ENCODE measurements at regions not wholly inside any gene's neighbourhood (a gene's known extent, or its start where the extent isn't known, plus 50 kb on each side); places are given as distances from the start of the nearest gene placed in this dataset.
A peak's percentile ranks its signal among the peaks of the same experiment; 100 is the strongest.

- Histone ChIP-seq H3K27ac (ENCODE audit: extremely low read depth, low read depth, low read length) (no peak overlapping the region), H3K4me3 (ENCODE audit: low read depth, low read length) (no peak overlapping the region), H3K36me3 (ENCODE audit: control insufficient read depth in 2 of 2, insufficient read depth in 1 of 2, low read length in 2 of 2) (no peaks in the 10 kb centered on the region), H3K9me3 (ENCODE audit: control insufficient read depth, insufficient read depth, low read depth, low read length) (no peaks in the 10 kb centered on the region), H3K4me1 (ENCODE audit: control insufficient read depth, insufficient read depth, low read length) (no peaks in the 10 kb centered on the region)
- TF ChIP-seq ZNF571 (tag by site-specific recombination; IDR thresholded peaks at IDR 0.05) (no peak), ZNF324 (tag by site-specific recombination; IDR thresholded peaks at IDR 0.05) (no peak), PATZ1 (tag by site-specific recombination; IDR thresholded peaks at IDR 0.05) (no peak), ZNF837 (tag by site-specific recombination; IDR thresholded peaks at IDR 0.05) (no peak), WT1 (tag by site-specific recombination; IDR thresholded peaks at IDR 0.05) (no peak), ZNF544 (tag by site-specific recombination; IDR thresholded peaks at IDR 0.05) (no peak)
- POLR2A ChIA-PET: no interaction called here
- CTCF ChIA-PET: no interaction called here
Observed at GRCh38 chr4:14850455-14851097, 151.7 kb upstream of the CPEB2 start.

DNA sequence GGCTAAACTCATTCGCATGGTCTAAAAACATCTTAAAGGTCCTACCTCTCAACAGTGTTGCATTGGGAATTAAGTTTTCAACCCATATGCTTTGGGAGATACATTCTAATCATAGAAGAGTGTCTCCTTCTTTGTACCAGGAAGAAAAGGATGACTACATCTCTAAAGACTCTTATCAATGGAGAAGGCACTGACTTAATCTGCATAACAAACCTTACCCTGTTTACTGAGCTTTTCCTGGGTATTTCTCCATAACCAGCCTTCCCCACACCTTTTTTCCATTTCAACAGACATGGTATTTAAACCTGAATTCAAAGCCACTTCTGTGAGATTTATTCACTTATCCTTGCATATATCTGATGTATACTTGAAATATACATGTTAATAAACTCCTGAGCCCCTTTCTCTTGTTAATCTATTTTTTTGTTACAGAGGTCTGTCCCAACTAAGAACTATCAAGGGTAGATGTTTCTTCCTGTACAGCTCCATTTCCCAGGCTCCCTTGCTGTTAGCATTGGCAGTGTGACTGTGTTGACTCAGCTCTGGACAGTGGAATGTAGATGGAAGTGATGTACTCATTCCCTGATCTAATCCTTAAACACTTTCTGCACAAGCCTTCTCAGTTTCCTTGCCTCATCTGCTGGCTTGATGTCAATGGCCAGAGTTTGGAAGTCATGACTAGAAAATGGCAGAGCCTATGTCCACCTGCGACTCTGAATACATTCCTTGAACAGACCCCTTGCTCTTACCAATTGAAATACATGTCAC is 148.9 kb upstream of the CPEB2 start:
- Histone ChIP-seq H3K4me3 (ENCODE audit: low read depth, low read length) (no peak overlapping the region), H3K27ac (ENCODE audit: extremely low read depth, low read depth, low read length) (no peak overlapping the region), H3K9me3 (ENCODE audit: control insufficient read depth, insufficient read depth, low read depth, low read length) (no peaks in the 10 kb centered on the region), H3K4me1 (ENCODE audit: control insufficient read depth, insufficient read depth, low read length) (no peaks in the 10 kb centered on the region), H3K36me3 (ENCODE audit: control insufficient read depth in 2 of 2, insufficient read depth in 1 of 2, low read length in 2 of 2) (no peaks in the 10 kb centered on the region)
- ChIA-PET CTCF (no interaction called here), POLR2A (no interaction called here)
- TF ChIP-seq ZNF24 (tag by site-specific recombination; IDR thresholded peaks at IDR 0.05) (no peak), ZNF292 (tag by site-specific recombination; IDR thresholded peaks at IDR 0.05; ENCODE audit: borderline replicate concordance, low read depth) (no peak), ZNF223 (tag by site-specific recombination; IDR thresholded peaks at IDR 0.05) (no peak), ZNF555 (tag by site-specific recombination; conservative IDR thresholded peaks at IDR 0.05) (no peak), ZNF112 (tag by site-specific recombination; IDR thresholded peaks at IDR 0.05) (no peak), ZNF837 (tag by site-specific recombination; IDR thresholded peaks at IDR 0.05) (no peak)
- TF ChIP-seq, protein P1, sequence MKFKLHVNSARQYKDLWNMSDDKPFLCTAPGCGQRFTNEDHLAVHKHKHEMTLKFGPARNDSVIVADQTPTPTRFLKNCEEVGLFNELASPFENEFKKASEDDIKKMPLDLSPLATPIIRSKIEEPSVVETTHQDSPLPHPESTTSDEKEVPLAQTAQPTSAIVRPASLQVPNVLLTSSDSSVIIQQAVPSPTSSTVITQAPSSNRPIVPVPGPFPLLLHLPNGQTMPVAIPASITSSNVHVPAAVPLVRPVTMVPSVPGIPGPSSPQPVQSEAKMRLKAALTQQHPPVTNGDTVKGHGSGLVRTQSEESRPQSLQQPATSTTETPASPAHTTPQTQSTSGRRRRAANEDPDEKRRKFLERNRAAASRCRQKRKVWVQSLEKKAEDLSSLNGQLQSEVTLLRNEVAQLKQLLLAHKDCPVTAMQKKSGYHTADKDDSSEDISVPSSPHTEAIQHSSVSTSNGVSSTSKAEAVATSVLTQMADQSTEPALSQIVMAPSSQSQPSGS (tag by site-specific recombination; IDR thresholded peaks at IDR 0.05; ENCODE audit: low read depth): no peak

GRCh38 chr4:14855719-14856061 is 146.6 kb upstream of the CPEB2 start:
- no peak overlapping the region for H3K4me3 ChIP-seq (ENCODE audit: low read depth, low read length)
- ChIA-PET CTCF (no interaction called here), POLR2A (no interaction called here)
- TF ChIP-seq SETDB1 (IDR thresholded peaks at IDR 0.05; ENCODE audit: insufficient read length, low read length) (peak; percentile 39), ZNF473 (tag by site-specific recombination; IDR thresholded peaks at IDR 0.05) (no peak)
- H3K4me1 ChIP-seq (ENCODE audit: control insufficient read depth, insufficient read depth, low read length): no peaks in the 10 kb centered on the region
- no peak overlapping the region for H3K27ac ChIP-seq (ENCODE audit: extremely low read depth, low read depth, low read length)
- no peaks in the 10 kb centered on the region for H3K36me3 ChIP-seq (ENCODE audit: control insufficient read depth in 2 of 2, insufficient read depth in 1 of 2, low read length in 2 of 2)
- no peaks in the 10 kb centered on the region for H3K9me3 ChIP-seq (ENCODE audit: control insufficient read depth, insufficient read depth, low read depth, low read length)

All from HEK293 (cell line).